ENCODE measurements at regions not wholly inside any gene's neighbourhood (a gene's known extent, or its start where the extent isn't known, plus 50 kb on each side); places are given as distances from the start of the nearest gene placed in this dataset.

- no peaks in the 10 kb centered on the region for H3F3A ChIP-seq (ENCODE audit: control insufficient read depth, insufficient read depth)
- H3K4me3 ChIP-seq (ENCODE audit: low read length) = no peak overlapping the region
- no peaks in the 10 kb centered on the region for H3K79me2 ChIP-seq (ENCODE audit: control insufficient read depth, low read length)
- H3K4me2 ChIP-seq (ENCODE audit: low read length) = no peak overlapping the region
- H3K9me2 ChIP-seq (replicated peaks; ENCODE audit: control insufficient read depth, low read length) = no peaks in the 10 kb centered on the region
- no peaks in the 10 kb centered on the region for H3K9me3 ChIP-seq (ENCODE audit: control insufficient read depth, insufficient read depth, low read length)
- no peaks in the 10 kb centered on the region for H4K20me1 ChIP-seq (ENCODE audit: control insufficient read depth, insufficient read depth, low read depth, low read length)
- peaks cover 6% of the 10 kb centered on the region; the same call in 1 of the 2 replicates for H3K27me3 ChIP-seq (ENCODE audit: control insufficient read depth, low read length)
- H3K4me1 ChIP-seq (ENCODE audit: control insufficient read depth, low read length) = no peaks in the 10 kb centered on the region
- no peak for TF ChIP-seq EZH2phosphoT487 (IDR thresholded peaks at IDR 0.05; ENCODE audit: borderline replicate concordance, low read length)
- TF ChIP-seq CTCF (IDR thresholded peaks at IDR 0.05; ENCODE audit: low read depth, low read length, poor library complexity, severe bottlenecking) = no peak
- H3K36me3 ChIP-seq (ENCODE audit: control insufficient read depth, low read length) = no peaks in the 10 kb centered on the region
- no peak overlapping the region for H3K27ac ChIP-seq (ENCODE audit: low read depth, low read length)
These were observed 107.4 kb downstream of the RPS29 start for GRCh38 chr14:49478784-49479183.

GRCh38 chr14:49467091-49467490, 119.1 kb downstream of the RPS29 start:
- no peaks in the 10 kb centered on the region for H3K9me2 ChIP-seq (replicated peaks; ENCODE audit: control insufficient read depth, low read length)
- no peaks in the 10 kb centered on the region for H3K79me2 ChIP-seq (ENCODE audit: control insufficient read depth, low read length)
- no peak overlapping the region for H3K4me3 ChIP-seq (ENCODE audit: low read length)
- no peaks in the 10 kb centered on the region for H3K4me1 ChIP-seq (ENCODE audit: control insufficient read depth, low read length)
- TF ChIP-seq CTCF (IDR thresholded peaks at IDR 0.05; ENCODE audit: low read depth, low read length, poor library complexity, severe bottlenecking) = no peak
- no peak for TF ChIP-seq EZH2phosphoT487 (IDR thresholded peaks at IDR 0.05; ENCODE audit: borderline replicate concordance, low read length)
- H3K27me3 ChIP-seq (ENCODE audit: control insufficient read depth, low read length) = 0 out of 2 replicates have a peak, but pooled peaks cover 2% of the 10 kb centered on the region
- H4K20me1 ChIP-seq (ENCODE audit: control insufficient read depth, insufficient read depth, low read depth, low read length) = no peaks in the 10 kb centered on the region
- no peaks in the 10 kb centered on the region for H3K36me3 ChIP-seq (ENCODE audit: control insufficient read depth, low read length)
- H3K27ac ChIP-seq (ENCODE audit: low read depth, low read length) = no peak overlapping the region
- H3K9me3 ChIP-seq (ENCODE audit: control insufficient read depth, insufficient read depth, low read length) = no peaks in the 10 kb centered on the region
- no peaks in the 10 kb centered on the region for H3F3A ChIP-seq (ENCODE audit: control insufficient read depth, insufficient read depth)
- no peak overlapping the region for H3K4me2 ChIP-seq (ENCODE audit: low read length)

- H3K9me3 ChIP-seq (ENCODE audit: control insufficient read depth, insufficient read depth, low read length) = no peaks in the 10 kb centered on the region
These were observed 121.3 kb downstream of the RPS29 start for GRCh38 chr14:49464885-49465284.

More at GRCh38 chr14:49464885-49465284, 121.3 kb downstream of the RPS29 start:
- no peak overlapping the region for H3K4me3 ChIP-seq (ENCODE audit: low read length)
- no peak overlapping the region for H3K27ac ChIP-seq (ENCODE audit: low read depth, low read length)
- H3K9me2 ChIP-seq (replicated peaks; ENCODE audit: control insufficient read depth, low read length) = no peaks in the 10 kb centered on the region
- no peaks in the 10 kb centered on the region for H4K20me1 ChIP-seq (ENCODE audit: control insufficient read depth, insufficient read depth, low read depth, low read length)
- H3K27me3 ChIP-seq (ENCODE audit: control insufficient read depth, low read length) = peaks cover 13% of the 10 kb centered on the region
- TF ChIP-seq CTCF (IDR thresholded peaks at IDR 0.05; ENCODE audit: low read depth, low read length, poor library complexity, severe bottlenecking) (no peak), EZH2phosphoT487 (IDR thresholded peaks at IDR 0.05; ENCODE audit: borderline replicate concordance, low read length) (no peak)
- no peaks in the 10 kb centered on the region for H3K36me3 ChIP-seq (ENCODE audit: control insufficient read depth, low read length)
- no peak overlapping the region for H3K4me2 ChIP-seq (ENCODE audit: low read length)
- H3K79me2 ChIP-seq (ENCODE audit: control insufficient read depth, low read length) = no peaks in the 10 kb centered on the region
- H3F3A ChIP-seq (ENCODE audit: control insufficient read depth, insufficient read depth) = no peaks in the 10 kb centered on the region
- H3K4me1 ChIP-seq (ENCODE audit: control insufficient read depth, low read length) = no peaks in the 10 kb centered on the region
